ENCODE measurements at regions not wholly inside any gene's neighbourhood (a gene's known extent, or its start where the extent isn't known, plus 50 kb on each side); places are given as distances from the start of the nearest gene placed in this dataset.
"Not testable (repeated sequence)": the region's sequence is repeated elsewhere in the genome, so short reads cannot be mapped to it uniquely, and the experiment has no call there.

DNA sequence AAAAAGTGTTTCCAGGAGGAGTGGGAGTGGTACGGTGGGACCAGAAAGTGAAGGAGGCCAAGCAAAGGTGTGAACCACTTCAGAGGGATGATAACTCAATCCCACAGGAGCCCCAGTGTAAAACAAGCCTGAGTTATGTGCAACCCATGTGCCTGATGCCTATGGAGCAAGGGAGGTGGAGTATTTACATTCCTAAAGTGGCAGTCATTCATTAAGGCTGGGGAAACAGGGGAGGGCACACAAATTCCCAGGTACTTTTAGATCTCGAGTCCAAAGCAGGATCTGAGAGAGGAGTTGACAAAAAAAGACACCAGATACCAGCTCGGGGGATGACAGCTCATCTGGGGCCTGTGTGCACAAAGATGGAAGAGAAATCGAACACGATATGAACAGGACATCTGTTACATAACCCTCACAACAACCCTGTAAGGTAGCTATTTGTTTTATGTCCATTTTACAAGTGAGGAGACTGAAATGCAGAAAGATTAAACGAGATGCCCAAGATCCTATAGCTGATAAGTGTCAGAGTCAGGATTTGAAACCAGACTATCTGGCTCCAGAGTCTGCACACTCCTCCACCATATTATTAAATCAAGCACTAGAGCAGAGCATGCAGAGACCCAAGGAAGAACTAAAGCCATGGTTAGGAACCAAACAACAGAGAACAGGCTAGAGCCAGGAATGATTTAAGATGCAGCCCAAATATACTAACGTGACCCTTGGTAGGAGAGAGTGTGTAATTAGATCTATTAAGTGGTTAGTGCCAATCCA, 91.9 kb upstream of the MAPK10 start:
- peak overlapping the region; percentile 30 for H3K4me3 ChIP-seq
- peak overlapping the region; percentile 60 to 67 for H3K27ac ChIP-seq
- TF ChIP-seq POLR2AphosphoS5 (IDR thresholded peaks at IDR 0.05): peak; percentile 21
- no peak for TF ChIP-seq CTCF (IDR thresholded peaks at IDR 0.05)
- no peak for TF ChIP-seq POLR2A (IDR thresholded peaks at IDR 0.05)
- H3K36me3 ChIP-seq: no peaks in the 10 kb centered on the region
- WGBS: 33% methylated on average over 7 of the region's 7 CpGs
- no peak for DNase-seq (ENCODE audit: low spot score)
- H3K27me3 ChIP-seq (replicated peaks; ENCODE audit: insufficient read depth): no peaks in the 10 kb centered on the region
- no peaks in the 10 kb centered on the region for H3K9me3 ChIP-seq
- H3K4me1 ChIP-seq (replicated peaks): no peaks in the 10 kb centered on the region
- intact Hi-C loops (cut with DNase I): loop anchor here (10.0 kb wide), 1 partner anchor 177 kb away; no protein-coding TSS in a partner anchor

DNA sequence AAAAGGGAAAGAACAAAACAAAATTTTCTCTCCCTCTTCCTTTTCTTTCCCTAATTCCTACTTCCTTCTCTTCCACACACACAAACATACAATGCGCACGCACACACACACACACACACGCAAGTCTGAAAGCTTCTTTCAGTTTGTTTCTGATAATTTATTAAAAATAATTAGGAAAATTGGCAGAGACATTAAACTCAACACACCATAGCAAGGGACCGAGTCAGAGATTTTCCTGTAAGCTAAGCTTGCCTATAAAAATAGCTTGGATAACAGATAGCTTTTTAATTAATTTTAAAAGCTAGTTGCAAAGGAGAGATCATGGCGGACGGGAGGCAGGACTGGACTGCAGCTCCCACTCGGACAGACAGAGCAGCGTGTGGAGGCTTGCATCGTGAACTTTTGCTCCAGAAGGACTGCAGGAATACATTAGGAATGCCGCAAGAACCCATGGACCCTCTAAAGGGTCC, 92.6 kb upstream of the MAPK10 start:
- no peaks in the 10 kb centered on the region for H3K4me1 ChIP-seq (replicated peaks)
- 45% methylated on average over 10 of the region's 10 CpGs for WGBS
- intact Hi-C loops (cut with DNase I): loop anchor here (10.0 kb wide), 1 partner anchor 178 kb away; no protein-coding TSS in a partner anchor
- H3K27me3 ChIP-seq (replicated peaks; ENCODE audit: insufficient read depth): no peaks in the 10 kb centered on the region
- no peak for DNase-seq (ENCODE audit: low spot score)
- H3K27ac ChIP-seq: peak overlapping the region; percentile 60 to 67
- H3K9me3 ChIP-seq: no peaks in the 10 kb centered on the region
- no peaks in the 10 kb centered on the region for H3K36me3 ChIP-seq
- TF ChIP-seq POLR2AphosphoS5 (IDR thresholded peaks at IDR 0.05) (no peak), POLR2A (IDR thresholded peaks at IDR 0.05) (no peak), CTCF (IDR thresholded peaks at IDR 0.05) (no peak)
- H3K4me3 ChIP-seq: peak overlapping the region; percentile 30

DNA sequence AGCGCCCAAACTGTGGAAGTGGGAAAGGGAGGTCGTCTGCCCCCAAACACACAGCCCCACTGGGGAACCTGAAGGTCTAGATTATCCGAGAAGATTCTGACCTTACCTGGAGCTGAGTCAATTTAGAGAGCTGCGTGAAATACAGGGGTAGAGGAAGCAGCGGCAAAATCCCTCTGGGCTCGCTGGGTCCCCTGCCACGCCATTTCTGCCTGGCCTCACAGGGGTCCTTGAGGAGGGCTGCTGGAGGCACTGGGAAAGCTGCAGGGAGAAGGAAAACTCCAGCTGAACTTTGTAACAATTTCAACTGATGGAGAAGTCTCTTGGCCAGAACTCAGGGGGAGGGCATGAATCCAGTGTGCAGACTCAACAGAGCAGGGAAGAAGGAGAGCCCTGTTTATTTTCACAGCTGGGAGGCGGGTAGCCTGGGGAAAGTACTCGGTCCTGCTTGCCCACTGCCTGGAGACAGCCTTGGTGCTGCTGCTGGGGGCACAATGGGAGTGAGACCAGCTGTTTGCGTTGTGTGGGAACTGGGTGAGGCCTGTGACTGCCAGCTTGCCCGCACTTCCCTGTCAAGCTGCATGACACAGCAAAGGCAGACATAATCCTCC, 93.2 kb upstream of the MAPK10 start:
- WGBS: 48% methylated on average over 11 of the region's 11 CpGs
- peak overlapping the region; percentile 60 to 67 for H3K27ac ChIP-seq
- H3K4me1 ChIP-seq (replicated peaks): no peaks in the 10 kb centered on the region
- intact Hi-C loops (cut with DNase I): loop anchor here (10.0 kb wide), 1 partner anchor 178 kb away; no protein-coding TSS in a partner anchor
- peak overlapping the region; percentile 30 for H3K4me3 ChIP-seq
- no peaks in the 10 kb centered on the region for H3K36me3 ChIP-seq
- TF ChIP-seq POLR2AphosphoS5 (IDR thresholded peaks at IDR 0.05): no peak
- TF ChIP-seq CTCF (IDR thresholded peaks at IDR 0.05): no peak
- no peak for TF ChIP-seq POLR2A (IDR thresholded peaks at IDR 0.05)
- H3K27me3 ChIP-seq (replicated peaks; ENCODE audit: insufficient read depth): no peaks in the 10 kb centered on the region
- H3K9me3 ChIP-seq: no peaks in the 10 kb centered on the region
- peak; percentile 37 for DNase-seq (ENCODE audit: low spot score)

DNA sequence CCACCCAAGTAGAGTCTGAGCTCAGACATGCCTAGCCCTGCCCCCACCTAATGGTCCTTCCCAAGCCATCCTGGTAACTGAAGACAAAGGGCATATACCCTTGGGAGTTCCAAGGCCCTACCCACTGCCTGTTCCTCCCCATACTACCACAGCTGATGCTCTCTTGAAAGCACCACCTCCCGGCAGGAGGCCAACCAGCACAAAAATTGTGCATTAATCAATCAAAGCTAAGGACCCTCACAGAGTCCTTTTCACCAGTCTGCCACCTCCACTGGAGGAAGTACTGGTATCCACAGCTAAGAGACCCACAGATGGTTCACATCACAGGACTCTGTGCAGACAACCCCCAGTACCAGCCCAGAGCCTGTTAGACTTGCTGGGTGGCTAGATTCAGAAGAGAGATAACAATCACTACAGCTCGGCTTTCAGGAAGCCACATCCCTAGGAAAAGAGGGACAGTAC, 93.8 kb upstream of the MAPK10 start:
- intact Hi-C loops (cut with DNase I): loop anchor here (10.0 kb wide), 1 partner anchor 179 kb away; no protein-coding TSS in a partner anchor
- peak; percentile 45 for DNase-seq (ENCODE audit: low spot score)
- not testable (repeated sequence) for H3K9me3 ChIP-seq; H3K4me1 ChIP-seq (replicated peaks); H3K27me3 ChIP-seq (replicated peaks; ENCODE audit: insufficient read depth); H3K36me3 ChIP-seq
- peak; percentile 38 for TF ChIP-seq POLR2AphosphoS5 (IDR thresholded peaks at IDR 0.05)
- WGBS: 30% methylated on average over 2 of the region's 2 CpGs
- Histone ChIP-seq H3K4me3 (peak overlapping the region in 1 of 2 donors; percentile 30), H3K27ac (peak overlapping the region; percentile 60 to 67)

DNA sequence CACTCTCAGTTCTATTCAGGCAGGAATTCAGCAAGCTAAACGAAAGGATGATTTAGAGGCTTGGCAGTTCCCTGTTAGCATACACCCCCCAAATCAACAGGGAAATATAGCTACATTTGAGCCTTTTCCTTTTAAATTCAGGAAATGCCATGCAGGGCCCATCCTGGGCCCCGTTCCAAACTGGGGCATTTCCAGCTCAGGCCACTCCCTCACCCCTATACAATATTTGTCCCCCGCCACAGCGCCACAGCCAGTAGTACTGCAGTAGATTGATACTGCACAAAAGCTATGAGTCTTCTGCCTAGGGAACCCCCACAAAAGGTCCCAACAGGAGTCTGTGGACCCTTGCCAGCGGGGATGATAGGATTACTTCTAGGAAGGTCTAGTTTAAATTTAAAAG, 102.0 kb upstream of the MAPK10 start:
- H3K4me3 ChIP-seq: no peak overlapping the region

More for the DNA sequence above, 102.0 kb upstream of the MAPK10 start:
- H3K36me3 ChIP-seq: no peaks in the 10 kb centered on the region
- WGBS: 90% methylated on average over 5 of the region's 5 CpGs
- no peak for TF ChIP-seq CTCF (IDR thresholded peaks at IDR 0.05)
- no peak for TF ChIP-seq POLR2AphosphoS5 (IDR thresholded peaks at IDR 0.05)
- TF ChIP-seq POLR2A (IDR thresholded peaks at IDR 0.05): no peak
- DNase-seq (ENCODE audit: low spot score): no peak
- no peak overlapping the region for H3K27ac ChIP-seq
- no peaks in the 10 kb centered on the region for H3K27me3 ChIP-seq (replicated peaks; ENCODE audit: insufficient read depth)
- no peaks in the 10 kb centered on the region for H3K4me1 ChIP-seq (replicated peaks)
- intact Hi-C loops (cut with DNase I): no loop called here
- H3K9me3 ChIP-seq: no peaks in the 10 kb centered on the region
